WI38 (cell line): ENCODE measurements at regions not wholly inside any gene's neighbourhood (a gene's known extent, or its start where the extent isn't known, plus 50 kb on each side); places are given as distances from the start of the nearest gene placed in this dataset.

ENCODE experiments used
- H3K4me3 ChIP-seq: 2 replicates; pipeline ENCODE4 v1.5.1; 2011; ENCODE audit warnings: low read depth, mild to moderate bottlenecking, control low read depth, low read length
- CTCF ChIP-seq: IDR thresholded peaks from 2 replicates; pipeline ENCODE4 v1.5.1; 2012; ENCODE audit warnings: low read depth, mild to moderate bottlenecking, control low read depth, low read length

GRCh38 chr15:87490666-87491065 is 765.9 kb downstream of the NTRK3 start:
- TF ChIP-seq CTCF: no peak
- no peak overlapping the region for H3K4me3 ChIP-seq

GRCh38 chr15:87489902-87490665 is 766.5 kb downstream of the NTRK3 start:
- no peak overlapping the region for H3K4me3 ChIP-seq
- TF ChIP-seq CTCF: no peak

- H3K4me3 ChIP-seq: no peak overlapping the region
Measured at GRCh38 chr15:87489456-87489855, 767.1 kb downstream of the NTRK3 start.

GRCh38 chr15:87487484-87487883 is 769.1 kb downstream of the NTRK3 start:
- TF ChIP-seq CTCF: no peak
- no peak overlapping the region for H3K4me3 ChIP-seq

More at GRCh38 chr15:87489456-87489855, 767.1 kb downstream of the NTRK3 start:
- TF ChIP-seq CTCF: no peak

GRCh38 chr15:87483468-87483867 is 773.1 kb downstream of the NTRK3 start:
- no peak for TF ChIP-seq CTCF
- no peak overlapping the region for H3K4me3 ChIP-seq

- no peak for TF ChIP-seq CTCF
Measured at GRCh38 chr15:87481126-87481525, 775.4 kb downstream of the NTRK3 start.

GRCh38 chr15:87478687-87479072 is 777.9 kb downstream of the NTRK3 start:
- H3K4me3 ChIP-seq: no peak overlapping the region
- no peak for TF ChIP-seq CTCF

More at GRCh38 chr15:87481126-87481525, 775.4 kb downstream of the NTRK3 start:
- no peak overlapping the region for H3K4me3 ChIP-seq
